ENCODE measurements at regions not wholly inside any gene's neighbourhood (a gene's known extent, or its start where the extent isn't known, plus 50 kb on each side); places are given as distances from the start of the nearest gene placed in this dataset.

- no peaks in the 10 kb centered on the region for H3K4me1 ChIP-seq (ENCODE audit: insufficient read depth, low read length)
- H3K27me3 ChIP-seq (ENCODE audit: insufficient read depth, low read length): no peaks in the 10 kb centered on the region
- H2AFZ ChIP-seq (ENCODE audit: low read depth, low read length): no peak overlapping the region
- H3K4me3 ChIP-seq (ENCODE audit: low read length): no peak overlapping the region
- no peaks in the 10 kb centered on the region for H3K9me3 ChIP-seq (ENCODE audit: low read length)
- H3K36me3 ChIP-seq (ENCODE audit: insufficient read depth, low read length): no peaks in the 10 kb centered on the region
Observed at GRCh38 chr7:10239695-10240345, 733.9 kb upstream of the PHF14 start.

DNA sequence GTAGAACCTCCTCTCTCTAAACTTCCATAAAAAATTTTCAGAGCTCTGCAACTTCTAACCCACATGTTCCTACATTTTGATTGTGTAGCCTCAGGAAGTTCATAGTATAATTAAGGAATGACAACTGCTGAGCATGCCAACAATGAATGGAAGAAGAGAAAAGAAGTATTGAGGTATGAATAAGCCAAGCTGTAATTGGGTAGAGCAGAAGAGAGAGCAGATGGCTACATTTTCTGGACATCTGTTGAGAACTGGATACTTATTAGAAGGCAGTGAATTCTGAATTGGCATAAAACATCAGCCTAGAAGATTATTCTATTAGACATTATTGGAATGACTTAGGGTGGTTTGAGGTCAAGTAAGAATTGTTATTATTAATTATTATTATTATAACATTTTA is 728.3 kb upstream of the PHF14 start:
- Histone ChIP-seq H2AFZ (ENCODE audit: low read depth, low read length) (no peak overlapping the region), H3K4me3 (ENCODE audit: low read length) (no peak overlapping the region), H3K4me1 (ENCODE audit: insufficient read depth, low read length) (no peaks in the 10 kb centered on the region), H3K9me3 (ENCODE audit: low read length) (peaks cover 9% of the 10 kb centered on the region), H3K36me3 (ENCODE audit: insufficient read depth, low read length) (no peaks in the 10 kb centered on the region), H3K27me3 (ENCODE audit: insufficient read depth, low read length) (no peaks in the 10 kb centered on the region)

- no peaks in the 10 kb centered on the region for H3K36me3 ChIP-seq (ENCODE audit: insufficient read depth, low read length)
- no peak overlapping the region for H2AFZ ChIP-seq (ENCODE audit: low read depth, low read length)
- no peaks in the 10 kb centered on the region for H3K9me3 ChIP-seq (ENCODE audit: low read length)
- no peaks in the 10 kb centered on the region for H3K4me1 ChIP-seq (ENCODE audit: insufficient read depth, low read length)
- no peak overlapping the region for H3K4me3 ChIP-seq (ENCODE audit: low read length)
- H3K27me3 ChIP-seq (ENCODE audit: insufficient read depth, low read length): no peaks in the 10 kb centered on the region
Observed at GRCh38 chr7:10257438-10257837, 716.2 kb upstream of the PHF14 start.

DNA sequence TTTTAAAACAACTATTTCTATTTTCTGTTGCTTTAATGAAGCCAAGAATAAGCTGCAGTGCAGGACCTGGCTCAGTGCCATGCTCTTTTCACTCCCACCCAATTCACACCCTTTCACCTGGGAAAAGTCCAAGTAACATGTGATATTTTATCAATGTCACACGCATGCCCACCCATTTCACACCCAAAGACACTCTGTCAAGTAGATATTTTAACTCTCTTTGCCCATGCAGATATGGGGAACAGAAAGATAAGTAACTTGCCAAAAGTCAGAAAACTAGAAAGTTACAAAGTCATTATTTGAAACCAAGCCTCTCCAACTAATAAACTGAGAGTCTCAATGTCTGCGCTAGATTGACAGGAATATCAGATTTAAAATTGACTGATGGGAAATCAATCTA is 706.7 kb upstream of the PHF14 start:
- no peak overlapping the region for H3K4me3 ChIP-seq (ENCODE audit: low read length)
- H3K27me3 ChIP-seq (ENCODE audit: insufficient read depth, low read length): no peaks in the 10 kb centered on the region
- H2AFZ ChIP-seq (ENCODE audit: low read depth, low read length): no peak overlapping the region
- H3K36me3 ChIP-seq (ENCODE audit: insufficient read depth, low read length): no peaks in the 10 kb centered on the region
- H3K9me3 ChIP-seq (ENCODE audit: low read length): no peaks in the 10 kb centered on the region
- H3K4me1 ChIP-seq (ENCODE audit: insufficient read depth, low read length): no peaks in the 10 kb centered on the region

DNA sequence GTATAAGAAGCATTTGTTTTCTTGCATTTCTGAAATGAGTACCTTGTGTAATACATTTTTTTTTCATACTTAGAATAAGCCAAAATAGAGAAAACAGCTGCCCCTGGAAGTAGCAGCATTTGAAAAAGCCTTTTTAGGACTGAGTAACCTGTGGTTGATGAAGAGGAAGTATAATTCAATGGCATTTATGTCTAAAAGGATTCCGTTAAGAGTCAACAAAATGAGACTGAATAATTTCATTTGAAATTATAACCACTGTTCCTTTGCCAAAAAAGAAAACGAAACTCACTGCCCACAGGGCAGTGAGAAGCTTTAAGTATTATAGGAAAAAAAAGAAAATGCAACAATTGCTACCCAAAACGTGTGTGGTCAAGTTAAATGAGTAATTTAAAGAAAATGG is 705.6 kb upstream of the PHF14 start:
- Histone ChIP-seq H3K4me1 (ENCODE audit: insufficient read depth, low read length) (no peaks in the 10 kb centered on the region), H3K4me3 (ENCODE audit: low read length) (no peak overlapping the region), H3K9me3 (ENCODE audit: low read length) (no peaks in the 10 kb centered on the region), H3K27me3 (ENCODE audit: insufficient read depth, low read length) (no peaks in the 10 kb centered on the region), H2AFZ (ENCODE audit: low read depth, low read length) (no peak overlapping the region), H3K36me3 (ENCODE audit: insufficient read depth, low read length) (no peaks in the 10 kb centered on the region)

- Histone ChIP-seq H3K4me1 (ENCODE audit: insufficient read depth, low read length) (peaks cover 3% of the 10 kb centered on the region), H3K9me3 (ENCODE audit: low read length) (no peaks in the 10 kb centered on the region), H3K36me3 (ENCODE audit: insufficient read depth, low read length) (no peaks in the 10 kb centered on the region), H3K4me3 (ENCODE audit: low read length) (no peak overlapping the region), H3K27me3 (ENCODE audit: insufficient read depth, low read length) (no peaks in the 10 kb centered on the region), H2AFZ (ENCODE audit: low read depth, low read length) (no peak overlapping the region)
Observed at GRCh38 chr7:10282909-10283308, 690.8 kb upstream of the PHF14 start.

GRCh38 chr7:10284001-10284400 is 689.7 kb upstream of the PHF14 start:
- H2AFZ ChIP-seq (ENCODE audit: low read depth, low read length): peak overlapping the region; percentile 47
- peaks cover 3% of the 10 kb centered on the region for H3K4me1 ChIP-seq (ENCODE audit: insufficient read depth, low read length)
- H3K9me3 ChIP-seq (ENCODE audit: low read length): no peaks in the 10 kb centered on the region
- no peaks in the 10 kb centered on the region for H3K27me3 ChIP-seq (ENCODE audit: insufficient read depth, low read length)
- H3K4me3 ChIP-seq (ENCODE audit: low read length): no peak overlapping the region
- H3K36me3 ChIP-seq (ENCODE audit: insufficient read depth, low read length): no peaks in the 10 kb centered on the region

GRCh38 chr7:10299384-10299783 is 674.3 kb upstream of the PHF14 start:
- Histone ChIP-seq H3K4me1 (ENCODE audit: insufficient read depth, low read length) (no peaks in the 10 kb centered on the region), H3K36me3 (ENCODE audit: insufficient read depth, low read length) (no peaks in the 10 kb centered on the region), H3K4me3 (ENCODE audit: low read length) (no peak overlapping the region), H2AFZ (ENCODE audit: low read depth, low read length) (no peak overlapping the region), H3K9me3 (ENCODE audit: low read length) (no peaks in the 10 kb centered on the region), H3K27me3 (ENCODE audit: insufficient read depth, low read length) (no peaks in the 10 kb centered on the region)

- Histone ChIP-seq H3K9me3 (ENCODE audit: low read length) (no peaks in the 10 kb centered on the region), H2AFZ (ENCODE audit: low read depth, low read length) (no peak overlapping the region), H3K27me3 (ENCODE audit: insufficient read depth, low read length) (no peaks in the 10 kb centered on the region), H3K4me1 (ENCODE audit: insufficient read depth, low read length) (no peaks in the 10 kb centered on the region), H3K4me3 (ENCODE audit: low read length) (no peak overlapping the region), H3K36me3 (ENCODE audit: insufficient read depth, low read length) (no peaks in the 10 kb centered on the region)
Observed at GRCh38 chr7:10300577-10300976, 673.1 kb upstream of the PHF14 start.

DNA sequence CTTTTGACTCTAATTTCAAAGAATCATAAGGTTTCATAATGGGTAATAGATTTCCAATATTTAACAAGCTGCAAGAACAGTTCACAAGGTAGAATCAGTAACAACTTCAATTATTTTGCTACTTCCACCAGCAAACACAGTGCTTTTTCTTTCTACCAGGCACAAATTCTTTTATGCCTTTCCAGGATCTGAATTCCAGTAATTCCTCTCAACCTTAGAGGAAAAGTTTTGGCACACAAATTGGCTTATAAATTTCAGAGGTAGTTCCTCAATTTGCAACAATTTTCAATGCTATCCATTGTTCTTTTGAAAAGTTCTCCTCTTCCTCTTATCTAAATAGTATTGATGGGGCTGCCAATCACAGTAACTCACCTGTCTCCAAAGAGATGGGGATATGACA is 665.4 kb upstream of the PHF14 start:
- Histone ChIP-seq H3K4me1 (ENCODE audit: insufficient read depth, low read length) (no peaks in the 10 kb centered on the region), H3K27me3 (ENCODE audit: insufficient read depth, low read length) (no peaks in the 10 kb centered on the region), H3K36me3 (ENCODE audit: insufficient read depth, low read length) (no peaks in the 10 kb centered on the region), H3K4me3 (ENCODE audit: low read length) (no peak overlapping the region), H3K9me3 (ENCODE audit: low read length) (no peaks in the 10 kb centered on the region), H2AFZ (ENCODE audit: low read depth, low read length) (no peak overlapping the region)

DNA sequence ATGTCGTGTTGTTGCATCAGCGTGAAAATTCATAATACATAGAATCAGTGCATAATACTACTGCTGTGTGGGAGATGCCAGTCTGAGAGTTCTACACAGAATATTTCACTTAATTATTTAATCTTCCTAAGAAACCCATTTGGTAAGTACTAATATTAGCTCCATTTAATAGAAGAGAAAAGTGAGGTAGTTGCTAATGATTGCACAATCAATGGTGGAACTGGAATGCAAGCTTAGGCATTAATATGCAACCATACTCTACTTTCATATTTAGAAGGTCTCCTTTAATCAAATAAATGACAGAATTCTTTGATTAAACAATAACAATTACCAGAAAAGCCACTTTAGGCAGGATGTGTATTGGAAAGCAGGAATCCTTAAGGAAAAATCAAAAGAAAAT is 660.7 kb upstream of the PHF14 start:
- Histone ChIP-seq H3K4me3 (ENCODE audit: low read length) (no peak overlapping the region), H3K9me3 (ENCODE audit: low read length) (no peaks in the 10 kb centered on the region), H3K4me1 (ENCODE audit: insufficient read depth, low read length) (no peaks in the 10 kb centered on the region), H3K36me3 (ENCODE audit: insufficient read depth, low read length) (no peaks in the 10 kb centered on the region), H3K27me3 (ENCODE audit: insufficient read depth, low read length) (no peaks in the 10 kb centered on the region), H2AFZ (ENCODE audit: low read depth, low read length) (no peak overlapping the region)

- Histone ChIP-seq H3K4me1 (ENCODE audit: insufficient read depth, low read length) (no peaks in the 10 kb centered on the region), H3K4me3 (ENCODE audit: low read length) (no peak overlapping the region), H2AFZ (ENCODE audit: low read depth, low read length) (no peak overlapping the region), H3K27me3 (ENCODE audit: insufficient read depth, low read length) (no peaks in the 10 kb centered on the region), H3K36me3 (ENCODE audit: insufficient read depth, low read length) (no peaks in the 10 kb centered on the region), H3K9me3 (ENCODE audit: low read length) (no peaks in the 10 kb centered on the region)
Observed at GRCh38 chr7:10315881-10316280, 657.8 kb upstream of the PHF14 start.

DNA sequence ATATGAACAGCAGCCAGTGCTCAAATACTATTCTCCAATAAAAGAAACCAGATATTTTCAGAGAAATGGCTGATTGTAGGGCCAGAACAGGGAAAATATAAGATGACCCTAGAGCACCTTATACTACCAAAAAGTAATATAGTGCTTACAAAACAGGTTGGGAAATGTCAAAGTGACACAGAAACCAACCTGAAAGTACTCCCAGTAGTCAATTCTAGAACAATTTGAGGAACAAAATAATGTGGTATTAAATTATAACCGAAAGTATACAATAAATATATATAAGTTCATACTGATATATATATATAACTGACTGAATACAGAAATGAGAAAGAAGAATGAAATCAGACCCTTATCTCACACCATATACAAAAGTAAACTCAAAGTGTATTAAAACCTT is 657.2 kb upstream of the PHF14 start:
- no peak overlapping the region for H3K4me3 ChIP-seq (ENCODE audit: low read length)

DNA sequence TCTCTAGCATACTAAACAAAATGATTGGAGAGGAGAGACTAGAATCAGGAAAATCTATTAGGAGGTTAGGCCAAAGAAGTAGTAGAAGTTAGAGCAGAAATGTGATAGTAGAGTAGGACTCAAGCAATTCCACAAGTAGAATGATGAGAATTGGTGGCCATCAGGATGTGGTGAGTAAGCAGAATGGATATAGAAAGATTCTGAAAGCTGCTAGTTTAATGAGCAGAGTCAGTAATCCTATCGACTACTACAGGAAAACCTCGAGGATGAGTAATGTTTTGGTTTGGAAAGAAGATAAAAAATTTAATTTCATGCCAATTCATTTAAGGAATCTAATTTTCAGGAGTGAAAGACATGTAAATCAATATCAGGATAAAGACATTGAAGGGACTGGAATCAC is 648.3 kb upstream of the PHF14 start:
- Histone ChIP-seq H2AFZ (ENCODE audit: low read depth, low read length) (no peak overlapping the region), H3K4me3 (ENCODE audit: low read length) (no peak overlapping the region), H3K27me3 (ENCODE audit: insufficient read depth, low read length) (no peaks in the 10 kb centered on the region), H3K9me3 (ENCODE audit: low read length) (no peaks in the 10 kb centered on the region), H3K4me1 (ENCODE audit: insufficient read depth, low read length) (no peaks in the 10 kb centered on the region), H3K36me3 (ENCODE audit: insufficient read depth, low read length) (no peaks in the 10 kb centered on the region)

More for the DNA sequence above, 657.2 kb upstream of the PHF14 start:
- Histone ChIP-seq H3K9me3 (ENCODE audit: low read length) (no peaks in the 10 kb centered on the region), H3K4me1 (ENCODE audit: insufficient read depth, low read length) (no peaks in the 10 kb centered on the region), H3K36me3 (ENCODE audit: insufficient read depth, low read length) (no peaks in the 10 kb centered on the region), H3K27me3 (ENCODE audit: insufficient read depth, low read length) (no peaks in the 10 kb centered on the region), H2AFZ (ENCODE audit: low read depth, low read length) (no peak overlapping the region)

Measured in neuron (in vitro differentiated cells).